Motor neuron (in vitro differentiated cells): ENCODE measurements at regions not wholly inside any gene's neighbourhood (a gene's known extent, or its start where the extent isn't known, plus 50 kb on each side); places are given as distances from the start of the nearest gene placed in this dataset.
"Not testable (repeated sequence)": the region's sequence is repeated elsewhere in the genome, so short reads cannot be mapped to it uniquely, and the experiment has no call there.

ENCODE experiments used
- ATAC-seq, 8 experiments: fragments of 200-7000 bp; cut with Tn5 transposase; replicated peaks in 6 of 8; 2 replicates each; pipeline ENCODE4 v1.8.0; 2021; ENCODE audit warnings: mild to moderate bottlenecking in 8 of 8, moderate library complexity in 8 of 8
- H3K27ac ChIP-seq, 2 donors: fragments of 250-450 bp; sonication (Bioruptor Pico); 2 replicates each; pipeline ENCODE4 v1.9.0; 2021; ENCODE audit warnings: antibody characterized with exemption in 2 of 2, mild to moderate bottlenecking in 2 of 2, moderate library complexity in 1 of 2
- H3K4me1 ChIP-seq, 2 donors: fragments of 250-450 bp; sonication (Bioruptor Pico); replicated peaks in 1 of 2; 2 replicates each; pipeline ENCODE4 v1.6.1; 2021; ENCODE audit warnings: antibody characterized with exemption in 2 of 2, mild to moderate bottlenecking in 2 of 2, moderate library complexity in 1 of 2
- H3K4me3 ChIP-seq, 5 donors: fragments of 250-450 bp; sonication (Bioruptor Pico); 2 replicates each; pipeline ENCODE4 v1.9.0; 2021; ENCODE audit warnings: antibody characterized with exemption in 5 of 5, mild to moderate bottlenecking in 5 of 5, moderate library complexity in 4 of 5
- WGBS, 10 experiments: fragments of 450-650 bp; shearing (Covaris generic); methylation state at CpG; one replicate each; pipeline ENCODE4 v1.0.0; 2022; 5-methylcytosine and 5-hydroxymethylcytosine counted together
- in situ Hi-C, 9 experiments: fragments of 400-800 bp; cut with MboI; loops; one replicate each; pipeline ENCODE4 v1.15.0; 2021; ENCODE audit warnings: low sequenced_read_pairs in 9 of 9, low pct_unique_long_range_greater_than_20kb in 2 of 9; ENCODE audit not compliant: unreplicated experiment in 9 of 9

- Histone ChIP-seq H3K27ac (no peak overlapping the region), H3K4me3 (no peak overlapping the region), H3K4me1 (peaks cover 10 to 11% of the 10 kb centered on the region in 2 donors)
- in situ Hi-C loops = no loop called here
- peak in 5 of 8 experiments; percentile 28 to 83 (median 58) for ATAC-seq
- WGBS, 10 experiments = 0 to 79% (median 54%) methylated on average over 1 to 2 of the region's 2 CpGs; no CpG with 5 or more reads in 2 of the 10 experiments
Measured at GRCh38 chr3:81998139-81998755, 236.8 kb upstream of the GBE1 start.

- H3K4me1 ChIP-seq = peaks cover 1 to 2% of the 10 kb centered on the region in 2 donors
- H3K27ac ChIP-seq = no peak overlapping the region
- no peak overlapping the region for H3K4me3 ChIP-seq
- in situ Hi-C loops = no loop called here
- no peak for ATAC-seq
- WGBS, 10 experiments = 0 to 100% (median 82%) methylated on average over 1 to 2 of the region's 2 CpGs
Measured at GRCh38 chr3:81997390-81997789, 235.9 kb upstream of the GBE1 start.

- in situ Hi-C loops = no loop called here
Measured at GRCh38 chr3:81995329-81995728, 233.9 kb upstream of the GBE1 start.

GRCh38 chr3:81989758-81990157, 228.3 kb upstream of the GBE1 start:
- in situ Hi-C loops = no loop called here
- WGBS, 10 experiments = 0 to 100% (median 83%) methylated on average over 1 to 2 of the region's 2 CpGs; no CpG with 5 or more reads in 2 of the 10 experiments
- ATAC-seq = no peak
- H3K27ac ChIP-seq = no peak overlapping the region
- no peaks in the 10 kb centered on the region for H3K4me1 ChIP-seq
- H3K4me3 ChIP-seq = no peak overlapping the region

More at GRCh38 chr3:81995329-81995728, 233.9 kb upstream of the GBE1 start:
- ATAC-seq = no peak
- Histone ChIP-seq H3K4me3 (no peak overlapping the region), H3K4me1 (no peaks in the 10 kb centered on the region), H3K27ac (no peak overlapping the region)
- 0 to 100% (median 74%) methylated on average over 1 to 2 of the region's 2 CpGs for WGBS, 10 experiments

- no peak for ATAC-seq
- in situ Hi-C loops = no loop called here
- H3K4me3 ChIP-seq = no peak overlapping the region
- no peaks in the 10 kb centered on the region for H3K4me1 ChIP-seq
- no peak overlapping the region for H3K27ac ChIP-seq
- WGBS, 10 experiments = 34 to 100% (median 83%) methylated on average over 1 to 3 of the region's 3 CpGs; no CpG with 5 or more reads in 1 of the 10 experiments
Measured at GRCh38 chr3:81989274-81989673, 227.8 kb upstream of the GBE1 start.

- in situ Hi-C loops = not testable (repeated sequence)
Measured at GRCh38 chr3:81987412-81987811, 226.0 kb upstream of the GBE1 start.

GRCh38 chr3:81985996-81986723, 224.7 kb upstream of the GBE1 start:
- 47 to 100% (median 84%) methylated on average over 1 to 9 of the region's 12 CpGs; no CpG with 5 or more reads in 2 of the 10 experiments for WGBS, 10 experiments
- H3K27ac ChIP-seq = no peak overlapping the region
- no peak overlapping the region for H3K4me3 ChIP-seq
- peaks cover 0 to under 1% of the 10 kb centered on the region in 2 donors for H3K4me1 ChIP-seq
- in situ Hi-C loops = no loop called here
- no peak for ATAC-seq

More at GRCh38 chr3:81987412-81987811, 226.0 kb upstream of the GBE1 start:
- H3K4me1 ChIP-seq, ATAC-seq, H3K4me3 ChIP-seq, H3K27ac ChIP-seq: not testable (repeated sequence)
- WGBS, 10 experiments = 62 to 100% (median 94%) methylated on average over 2 to 11 of the region's 11 CpGs; no CpG with 5 or more reads in 1 of the 10 experiments

- no peak for ATAC-seq
- Histone ChIP-seq H3K4me1 (peaks cover 0 to 5% of the 10 kb centered on the region in 2 donors), H3K4me3 (no peak overlapping the region), H3K27ac (no peak overlapping the region)
- in situ Hi-C loops = no loop called here
- WGBS, 10 experiments = 0 to 100% (median 74%) methylated on average over 1 of the region's 1 CpG; no CpG with 5 or more reads in 3 of the 10 experiments
Measured at GRCh38 chr3:81983382-81983781, 221.9 kb upstream of the GBE1 start.

- in situ Hi-C loops = no loop called here
- ATAC-seq = peak in 6 of 8 experiments; percentile 29 to 88 (median 62)
- Histone ChIP-seq H3K4me1 (peaks cover 0 to 8% of the 10 kb centered on the region in 2 donors), H3K27ac (no peak overlapping the region), H3K4me3 (no peak overlapping the region)
- WGBS, 10 experiments = 21 to 85% (median 60%) methylated on average over 1 to 10 of the region's 10 CpGs
Measured at GRCh38 chr3:81980596-81981494, 219.4 kb upstream of the GBE1 start.

GRCh38 chr3:81974751-81975150, 213.3 kb upstream of the GBE1 start:
- Histone ChIP-seq H3K4me3 (no peak overlapping the region), H3K4me1 (peaks cover 0 to 12% of the 10 kb centered on the region in 2 donors), H3K27ac (no peak overlapping the region)
- in situ Hi-C loops = no loop called here
- ATAC-seq = peak in 4 of 8 experiments; percentile 37 to 52 (median 43)
- 0 to 58% (median 20%) methylated on average over 1 to 2 of the region's 2 CpGs; no CpG with 5 or more reads in 2 of the 10 experiments for WGBS, 10 experiments

- Histone ChIP-seq H3K4me1 (peaks cover 0 to 2% of the 10 kb centered on the region in 2 donors), H3K4me3 (no peak overlapping the region), H3K27ac (no peak overlapping the region)
- no peak for ATAC-seq
- 34 to 100% (median 55%) methylated on average over 1 to 4 of the region's 4 CpGs; no CpG with 5 or more reads in 1 of the 10 experiments for WGBS, 10 experiments
- in situ Hi-C loops = no loop called here
Measured at GRCh38 chr3:81968658-81969057, 207.2 kb upstream of the GBE1 start.

GRCh38 chr3:81967393-81967792, 205.9 kb upstream of the GBE1 start:
- in situ Hi-C loops = no loop called here
- H3K27ac ChIP-seq = no peak overlapping the region
- H3K4me1 ChIP-seq = peaks cover 0 to 2% of the 10 kb centered on the region in 2 donors
- ATAC-seq = no peak
- no peak overlapping the region for H3K4me3 ChIP-seq

GRCh38 chr3:81965696-81966095, 204.3 kb upstream of the GBE1 start:
- H3K4me1 ChIP-seq = peaks cover 0 to 2% of the 10 kb centered on the region in 2 donors
- H3K4me3 ChIP-seq = no peak overlapping the region
- no peak overlapping the region for H3K27ac ChIP-seq
- 19 to 70% (median 51%) methylated on average over 2 of the region's 2 CpGs; no CpG with 5 or more reads in 1 of the 10 experiments for WGBS, 10 experiments
- in situ Hi-C loops = no loop called here
- peak in 1 of 8 experiments; percentile 34 for ATAC-seq
